Panc1 (cell line): ENCODE measurements at regions not wholly inside any gene's neighbourhood (a gene's known extent, or its start where the extent isn't known, plus 50 kb on each side); places are given as distances from the start of the nearest gene placed in this dataset.

ENCODE experiments used
- CTCF ChIP-seq: fragments of 450-650 bp; IDR thresholded peaks from 2 replicates; pipeline ENCODE4 v1.5.1; 2017; ENCODE audit warnings: mild to moderate bottlenecking
- POLR2AphosphoS5 ChIP-seq: IDR thresholded peaks from 2 replicates; pipeline ENCODE4 v1.6.1; 2012; ENCODE audit warnings: mild to moderate bottlenecking, low read depth, low read length, moderate library complexity
- SIN3A ChIP-seq: IDR thresholded peaks from 2 replicates; pipeline ENCODE4 v1.6.1; 2012; ENCODE audit warnings: low read depth, mild to moderate bottlenecking, low read length, moderate library complexity, borderline replicate concordance; ENCODE audit not compliant: insufficient read depth
- TCF7L2 ChIP-seq: IDR thresholded peaks from 2 replicates; pipeline ENCODE4 v1.6.1; 2011; ENCODE audit warnings: mild to moderate bottlenecking, low read depth, low read length, inconsistent platforms

- TF ChIP-seq CTCF (no peak), SIN3A (no peak), POLR2AphosphoS5 (no peak), TCF7L2 (no peak)
Observed at GRCh38 chr1:185487936-185488335, 170.9 kb upstream of the IVNS1ABP start.
